SK-MEL-5 (cell line): ENCODE measurements at regions not wholly inside any gene's neighbourhood (a gene's known extent, or its start where the extent isn't known, plus 50 kb on each side); places are given as distances from the start of the nearest gene placed in this dataset.

Experiments used
- DNase-seq: peaks from one replicate; pipeline ENCODE4 v3.0.0-alpha.2; 2016; ENCODE audit warnings: low read depth, low spot score
- in situ Hi-C: cut with HindIII; loops from 2 replicates; pipeline ENCODE4 v1.10.0; 2016; ENCODE audit warnings: low sequenced_read_pairs, high pct_unique_total_duplicates, low pct_unique_long_range_greater_than_20kb

DNA sequence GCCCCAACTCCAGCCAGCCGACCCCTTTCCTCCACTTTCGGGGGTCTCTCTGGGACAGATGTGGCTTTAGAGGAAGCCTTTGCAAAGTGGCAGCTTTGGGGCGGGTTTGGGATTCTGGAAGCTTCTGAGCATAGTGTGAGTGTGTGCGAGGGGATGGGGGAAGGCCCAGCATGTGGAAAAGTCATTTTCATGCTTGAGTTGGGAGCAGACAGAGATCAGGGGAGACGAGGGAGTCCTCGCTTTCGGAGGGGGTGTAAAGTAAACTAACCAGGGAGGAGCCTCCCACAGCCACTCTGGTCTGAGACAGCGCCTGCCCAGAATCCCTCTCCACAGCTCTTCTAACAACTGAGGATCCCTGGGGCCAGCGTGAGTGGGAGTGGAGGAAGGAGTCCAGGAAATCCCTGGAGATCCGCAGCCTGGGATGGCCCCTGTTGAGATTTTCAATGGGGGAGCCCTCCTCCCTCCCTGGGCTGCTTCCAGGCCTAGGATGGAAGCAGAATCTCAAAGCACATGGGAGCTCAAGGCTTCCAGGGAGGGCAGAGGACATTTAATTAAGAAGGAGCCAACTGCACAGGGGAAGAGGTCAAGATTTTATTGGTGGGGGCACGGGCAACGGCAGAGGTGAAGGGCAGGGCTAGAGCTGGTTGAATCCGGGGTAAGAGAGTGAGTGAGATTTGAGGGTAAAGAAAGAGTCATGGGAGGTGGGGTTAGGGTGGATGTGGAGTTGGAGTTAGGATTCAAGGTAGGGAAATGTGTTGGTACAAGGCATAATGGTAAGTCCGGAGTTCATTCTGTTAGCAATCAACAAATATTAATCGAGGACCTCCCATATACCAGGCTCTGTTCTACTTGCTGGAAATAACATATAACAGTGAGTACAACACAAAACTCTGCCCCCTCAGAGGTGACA lies 102.3 kb upstream of the FOXP4 start:
- in situ Hi-C loops = no loop called here
- no peak for DNase-seq

DNA sequence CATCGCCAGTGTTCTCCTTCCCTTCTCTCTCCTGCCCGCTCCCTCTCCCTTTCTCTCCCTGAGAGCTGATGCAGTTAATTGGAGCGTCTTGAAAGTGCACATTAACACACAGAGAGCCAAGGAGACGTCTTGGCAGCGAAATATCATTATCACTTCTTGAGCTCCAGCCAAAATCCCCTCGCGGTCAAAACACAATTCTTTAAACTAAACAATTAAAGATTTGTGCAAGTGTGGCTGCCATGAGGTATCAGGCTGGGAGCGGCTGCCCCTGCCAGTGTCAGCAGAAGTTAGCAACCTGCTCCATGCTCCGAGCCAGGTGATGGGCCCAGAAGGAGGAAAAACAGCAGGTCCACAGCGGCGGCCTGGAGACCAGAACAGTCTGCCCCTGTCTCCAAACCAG lies 100.9 kb upstream of the FOXP4 start:
- no peak for DNase-seq
- in situ Hi-C loops = no loop called here

DNA sequence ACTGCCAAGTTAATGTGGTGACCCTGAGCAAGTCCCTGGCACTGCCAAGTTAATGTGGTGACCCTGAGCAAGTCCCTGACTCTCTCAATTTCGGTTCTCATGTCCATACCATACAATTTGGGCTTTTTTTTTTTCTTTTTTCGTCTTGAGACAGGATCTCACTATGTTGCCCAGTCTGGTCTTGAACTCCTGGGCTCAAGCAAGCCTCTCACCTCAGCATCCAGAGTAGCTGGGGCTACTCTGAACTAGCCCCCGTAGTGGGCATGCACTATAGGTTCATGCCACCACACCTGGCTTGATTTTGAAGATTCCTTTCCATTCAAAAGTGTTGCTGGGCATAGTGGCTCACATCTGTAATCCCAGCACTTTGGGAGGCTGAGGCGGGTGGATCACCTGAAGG lies 100.0 kb upstream of the FOXP4 start:
- no peak for DNase-seq
- in situ Hi-C loops = no loop called here

DNA sequence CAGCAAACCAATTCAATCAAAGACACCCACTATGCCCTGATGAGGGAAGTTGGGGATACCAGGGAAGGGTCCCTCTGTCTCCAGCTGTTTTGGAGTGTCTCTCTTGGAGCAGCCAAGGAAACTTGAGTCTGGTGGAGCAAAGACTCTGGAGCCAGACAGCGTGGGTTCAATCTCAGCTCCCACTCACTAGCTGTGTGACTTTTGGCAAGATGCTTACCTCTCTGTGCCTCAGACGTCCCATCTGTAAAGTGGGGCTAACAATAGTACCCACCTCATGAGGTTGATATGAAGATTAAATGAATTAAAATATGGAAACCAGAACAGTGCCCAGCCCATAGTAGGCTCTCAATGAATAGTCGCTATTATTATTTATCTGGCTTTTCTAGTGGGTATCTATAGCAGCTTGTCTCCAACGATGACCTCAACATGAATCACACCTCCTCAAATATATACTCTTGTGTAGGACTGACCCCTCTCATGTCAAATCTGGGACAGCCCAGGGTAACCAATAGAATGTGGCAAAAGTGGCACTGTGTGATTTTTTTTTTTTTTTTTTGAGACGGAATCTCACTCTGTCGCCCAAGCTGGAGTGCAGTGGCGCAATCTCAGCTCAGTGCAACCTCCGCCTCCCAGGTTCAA lies 99.2 kb upstream of the FOXP4 start:
- in situ Hi-C loops = no loop called here

DNA sequence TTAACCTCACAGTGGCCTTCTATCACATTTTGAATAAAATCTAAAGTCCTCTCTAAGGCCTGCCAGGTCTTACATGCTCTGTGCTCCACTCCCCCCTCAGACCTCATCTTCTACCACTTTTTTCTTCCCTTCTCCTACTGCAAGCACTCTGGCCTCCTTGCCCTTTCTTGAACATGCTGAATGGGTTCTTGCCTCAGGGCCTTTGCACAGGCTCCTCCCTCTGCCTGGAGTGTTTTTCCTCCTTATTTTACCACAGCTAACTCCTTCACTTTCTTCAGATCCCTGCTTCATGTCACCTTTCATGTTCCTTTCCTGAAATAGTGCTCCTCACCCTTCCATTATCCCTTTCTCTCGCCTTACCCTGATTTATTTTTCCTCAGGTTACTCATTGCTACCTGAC lies 97.9 kb upstream of the FOXP4 start:
- in situ Hi-C loops = no loop called here
- DNase-seq = no peak

More for the DNA sequence above, 99.2 kb upstream of the FOXP4 start:
- no peak for DNase-seq

DNA sequence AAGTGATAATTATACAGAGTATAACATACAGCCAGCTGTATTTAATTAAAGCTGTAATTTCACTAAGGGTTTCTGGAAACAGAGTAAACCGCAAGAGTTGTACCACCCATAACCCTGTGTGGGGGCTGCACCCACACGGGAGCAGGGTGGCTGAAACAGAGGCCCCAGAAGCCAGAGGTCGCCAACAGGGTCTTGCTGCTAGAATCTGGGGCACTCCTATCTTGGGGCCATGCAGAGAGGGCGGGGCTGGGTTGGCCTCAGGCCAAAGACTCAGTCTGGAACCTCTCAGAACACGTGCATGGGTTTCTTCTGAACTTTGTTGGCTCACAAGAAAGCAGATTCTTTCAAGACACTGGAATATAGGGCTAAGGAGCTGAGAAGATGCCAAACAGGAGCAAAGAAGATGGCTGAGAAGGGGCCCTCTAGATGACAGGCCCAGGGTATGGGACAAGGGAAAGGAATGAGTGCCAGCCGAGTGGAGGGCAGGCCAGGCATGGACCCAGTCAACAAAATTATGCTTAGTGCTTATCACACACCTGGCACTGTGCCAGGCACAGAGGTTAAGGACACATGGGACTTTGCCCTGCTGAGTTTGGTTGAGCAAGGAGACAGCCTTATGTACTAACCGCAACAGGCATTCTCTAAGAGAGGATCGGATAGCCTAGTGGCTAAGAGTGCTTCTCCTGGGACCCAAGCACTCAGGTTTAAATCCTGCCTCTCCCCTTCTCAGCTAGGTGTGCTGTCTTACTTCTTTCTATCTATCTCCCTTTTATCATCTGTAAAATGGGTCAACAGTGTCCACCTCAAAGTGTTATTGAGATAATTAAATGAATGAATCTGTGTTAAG lies 96.6 kb upstream of the FOXP4 start:
- in situ Hi-C loops = no loop called here
- no peak for DNase-seq

DNA sequence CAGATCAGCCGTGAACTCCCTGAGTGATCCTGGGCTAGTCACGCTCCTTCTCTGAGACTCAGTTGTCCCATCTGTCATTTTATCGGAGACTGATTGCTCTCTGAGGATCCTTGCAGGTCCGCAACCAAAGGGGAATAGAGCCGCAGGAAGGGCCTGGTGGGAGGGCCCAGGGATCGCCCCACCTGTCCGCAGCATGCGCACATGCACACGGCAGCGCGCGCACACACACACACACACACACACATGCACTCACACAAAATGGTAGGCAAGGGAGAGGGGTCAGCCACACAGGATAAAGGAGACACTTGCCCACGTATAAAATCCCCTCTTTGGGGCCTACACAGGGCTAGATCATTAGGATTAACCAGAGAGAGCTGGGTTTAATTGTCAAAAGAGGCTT lies 95.6 kb upstream of the FOXP4 start:
- DNase-seq = no peak
- in situ Hi-C loops = no loop called here

DNA sequence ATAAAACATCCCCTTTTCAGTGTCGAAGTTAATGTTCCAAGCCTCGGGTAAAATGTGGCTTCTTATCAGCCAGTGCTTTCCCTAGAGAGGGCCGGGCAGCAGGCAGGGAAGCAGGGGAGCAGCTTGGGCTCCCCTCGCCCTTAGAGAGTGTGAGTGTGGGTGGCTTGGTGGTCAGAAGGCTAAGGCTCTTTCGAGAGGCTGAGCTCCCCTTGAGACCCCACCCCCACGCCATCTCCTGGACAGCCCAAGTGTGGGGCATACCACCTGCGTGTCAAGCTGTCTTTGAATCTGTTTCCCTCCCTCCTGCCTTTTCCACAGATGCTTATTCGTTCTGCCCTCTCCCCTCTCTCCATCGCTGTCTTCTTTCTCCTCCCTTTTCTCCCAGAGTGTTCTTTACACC lies 95.1 kb upstream of the FOXP4 start:
- no peak for DNase-seq
- in situ Hi-C loops = no loop called here

DNA sequence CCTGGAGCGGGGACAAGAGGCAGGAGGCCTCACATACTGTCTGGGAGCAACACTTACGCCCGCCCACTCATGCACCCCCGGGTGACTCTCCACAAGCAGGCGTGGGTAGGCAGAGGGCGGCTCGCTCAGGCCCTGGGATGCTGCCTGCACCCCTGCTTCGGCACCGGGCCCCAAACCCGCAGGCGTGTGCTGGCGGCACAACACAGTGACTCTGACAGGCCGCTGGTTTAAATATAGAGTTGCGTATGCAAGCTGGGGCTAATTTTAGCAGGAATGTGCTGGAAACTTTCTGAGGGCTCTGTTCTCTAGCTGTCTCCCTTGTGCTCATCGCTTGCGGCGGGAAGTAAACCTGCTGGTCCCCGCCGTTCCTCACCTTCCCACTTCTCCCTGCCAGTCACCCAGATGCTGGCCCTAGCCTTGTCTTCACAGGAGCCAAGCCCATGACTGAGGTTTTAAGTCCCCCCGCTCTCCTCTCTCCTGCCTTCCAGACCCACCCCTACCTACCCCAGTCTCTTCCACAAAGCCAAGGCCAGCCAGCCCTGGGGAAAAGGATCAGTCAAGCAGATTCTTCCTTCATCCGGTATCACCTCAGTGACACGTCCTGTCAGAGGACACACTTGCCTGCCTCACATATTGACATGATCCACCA lies 94.5 kb upstream of the FOXP4 start:
- DNase-seq = no peak
- in situ Hi-C loops = no loop called here

DNA sequence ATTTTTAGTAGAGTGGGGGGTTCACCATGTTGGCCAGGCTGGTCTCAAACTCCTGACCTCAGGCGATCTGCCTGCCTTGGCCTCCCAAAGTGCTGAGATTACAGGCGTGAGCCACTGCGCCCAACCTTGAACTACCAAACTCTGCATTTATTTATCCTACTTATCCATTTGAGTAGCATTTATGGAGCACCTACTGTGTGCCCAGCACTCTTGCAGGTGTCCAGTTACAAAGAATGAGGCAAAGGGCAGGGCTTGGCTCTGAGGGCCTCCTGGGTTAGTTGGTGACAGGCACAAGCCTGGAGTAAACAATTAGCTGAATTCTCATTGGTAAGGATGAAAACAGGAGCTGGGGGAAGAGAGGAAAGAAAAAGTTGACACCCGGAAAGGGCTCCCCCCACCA lies 93.4 kb upstream of the FOXP4 start:
- DNase-seq = no peak
- in situ Hi-C loops = no loop called here

DNA sequence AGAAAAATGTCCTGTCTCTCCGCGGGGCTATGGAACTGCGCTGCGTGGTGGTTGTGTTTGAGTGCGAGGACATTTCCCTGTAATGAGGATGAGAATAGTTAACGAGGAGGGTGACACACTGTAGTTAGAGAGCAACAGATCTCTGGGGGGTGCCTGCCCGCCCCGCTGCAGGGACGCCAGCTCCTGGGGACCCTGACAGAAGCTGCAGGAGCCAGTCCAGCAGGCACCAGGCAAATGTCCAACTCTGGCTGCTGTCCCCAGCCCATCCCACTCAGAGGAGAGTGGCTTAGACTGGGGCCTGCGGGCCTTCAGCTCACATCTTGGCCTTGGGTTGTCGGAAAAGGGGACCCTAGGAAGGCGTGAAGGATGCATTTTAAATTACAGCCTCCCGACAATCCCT lies 92.9 kb upstream of the FOXP4 start:
- in situ Hi-C loops = no loop called here
- no peak for DNase-seq

DNA sequence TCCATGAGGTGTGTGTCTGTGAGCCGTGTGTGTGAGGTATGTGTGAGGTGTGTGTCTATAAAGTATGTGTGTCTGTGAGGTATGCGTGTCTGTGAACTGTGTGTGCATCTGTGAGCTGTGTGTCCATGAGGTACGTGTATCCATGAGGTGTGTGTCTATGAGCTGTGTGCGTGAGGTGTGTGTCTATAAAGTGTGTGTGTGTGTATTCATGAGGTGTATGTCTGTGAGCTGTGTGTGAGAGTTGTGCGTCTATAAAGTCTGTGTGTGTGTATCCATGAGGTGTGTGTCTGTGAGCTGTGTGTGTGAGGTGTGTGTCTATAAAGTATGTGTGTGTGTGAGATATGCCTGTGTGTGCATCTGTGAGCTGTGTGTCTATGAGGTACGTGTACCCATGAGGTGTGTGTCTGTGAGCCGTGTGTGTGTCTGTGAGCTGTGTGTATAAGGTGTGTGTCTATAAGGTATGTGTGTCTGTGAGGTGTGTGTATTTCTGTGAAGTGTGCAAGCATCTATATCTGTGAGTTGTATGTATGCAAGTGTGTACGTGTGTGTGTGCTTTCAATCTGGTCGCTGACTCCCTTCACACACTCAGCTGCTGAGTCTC lies 91.9 kb upstream of the FOXP4 start:
- in situ Hi-C loops = no loop called here
- no peak for DNase-seq

DNA sequence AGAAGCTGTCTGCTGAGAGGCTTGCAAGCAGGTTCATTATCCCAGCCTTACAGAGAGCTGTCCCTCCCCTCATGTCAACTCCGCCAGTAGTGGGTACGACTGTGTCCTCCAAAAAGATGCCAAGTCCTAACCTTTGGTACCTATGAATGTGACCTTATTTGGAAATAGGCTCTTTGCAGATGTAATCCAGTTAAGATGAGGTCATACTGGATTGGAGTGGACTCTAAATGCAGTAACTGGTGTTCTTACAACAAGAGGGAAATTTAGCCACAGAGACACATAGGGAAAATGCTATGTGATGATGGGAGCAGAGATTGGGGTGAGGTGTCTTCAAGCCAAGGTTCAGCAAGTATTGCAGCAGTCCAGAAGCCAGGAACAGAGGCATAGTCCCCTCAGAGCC lies 90.8 kb upstream of the FOXP4 start:
- in situ Hi-C loops = no loop called here
- DNase-seq = no peak

DNA sequence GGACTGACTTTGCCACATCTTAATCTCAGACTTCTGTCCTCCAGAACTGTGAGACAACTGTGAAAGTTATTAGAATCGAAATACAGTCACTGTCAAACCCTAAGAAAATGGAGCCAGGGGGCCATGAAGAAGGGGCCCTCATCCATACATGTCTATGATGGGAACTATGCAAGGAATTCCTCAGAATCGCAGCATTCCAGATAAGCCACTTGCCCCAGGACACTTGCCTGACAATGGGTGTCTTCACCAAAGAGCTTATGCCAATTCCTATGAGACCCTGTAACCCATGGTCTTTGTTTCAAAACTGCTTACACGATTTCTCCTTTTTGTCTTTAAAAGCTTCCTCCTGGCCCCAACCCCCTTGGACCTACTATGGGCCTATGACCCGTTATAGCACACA lies 90.4 kb upstream of the FOXP4 start:
- in situ Hi-C loops = no loop called here
- peak; percentile 63 for DNase-seq

DNA sequence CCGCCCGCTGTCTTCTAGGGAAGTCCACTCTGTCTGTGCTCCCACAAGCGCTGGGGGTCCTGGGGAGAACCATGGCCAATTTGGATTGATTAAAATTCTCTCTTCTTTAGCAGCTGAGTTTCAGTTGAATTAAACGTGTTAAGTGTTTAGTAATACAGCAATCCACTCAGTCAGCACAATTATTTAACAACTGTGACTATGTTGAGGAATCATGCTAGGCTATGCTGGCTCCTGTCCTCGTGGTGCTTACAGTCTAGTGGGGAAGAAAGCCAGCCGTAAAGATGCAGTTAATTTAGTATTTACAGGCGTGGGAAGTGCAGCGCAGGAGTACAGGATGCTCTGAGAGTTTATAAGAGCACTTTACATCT lies 88.9 kb upstream of the FOXP4 start:
- no peak for DNase-seq
- in situ Hi-C loops = no loop called here

DNA sequence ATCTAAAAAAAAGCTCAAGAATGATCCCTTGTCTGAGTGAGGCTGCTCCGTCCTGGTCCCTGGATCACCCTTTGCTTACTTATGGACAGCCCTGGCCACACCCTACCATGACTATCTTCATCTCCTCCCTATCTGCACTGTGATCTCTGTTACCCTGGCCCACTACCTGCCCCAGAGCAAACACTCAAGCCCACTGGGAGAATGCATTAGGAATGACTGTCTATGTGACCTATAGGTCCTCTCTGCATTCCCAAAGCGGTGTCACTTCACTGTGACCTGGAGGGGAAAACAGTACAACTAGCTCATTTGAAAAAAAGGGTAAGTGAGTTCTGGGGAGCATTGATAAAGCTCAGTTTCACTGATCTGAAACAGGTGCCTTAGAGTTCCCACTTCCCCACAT lies 86.4 kb upstream of the FOXP4 start:
- in situ Hi-C loops = no loop called here
- DNase-seq = no peak

DNA sequence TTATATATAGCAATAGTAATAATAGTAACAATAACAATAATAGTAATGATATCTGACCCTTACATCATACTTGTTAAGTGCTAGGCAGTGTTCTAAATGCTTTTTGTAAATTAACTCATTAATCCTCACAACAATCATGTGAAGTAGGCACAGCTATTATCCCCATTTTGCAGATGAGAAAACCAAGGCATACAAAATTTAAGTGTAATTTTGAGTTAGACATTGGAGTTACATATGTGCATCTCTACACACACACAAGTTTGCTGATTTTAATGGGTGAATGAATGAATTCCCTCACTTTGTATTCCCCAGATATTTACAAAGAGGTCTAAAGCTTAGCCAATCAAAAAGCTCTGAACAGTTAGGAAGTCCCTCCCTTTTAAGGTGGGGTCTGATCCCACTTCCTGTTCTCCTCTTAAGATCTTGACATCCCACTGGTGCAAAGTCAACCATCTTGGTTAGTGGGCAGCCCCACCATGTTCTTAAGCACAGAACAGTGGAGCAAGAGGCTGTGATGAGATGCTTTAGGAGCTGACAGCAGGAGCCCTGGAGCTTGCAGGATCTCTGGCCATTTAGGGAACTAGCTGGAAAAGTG lies 85.3 kb upstream of the FOXP4 start:
- in situ Hi-C loops = no loop called here
- peak; percentile 26 for DNase-seq
